Thyroid gland (tissue), 4 donors: ENCODE measurements at regions not wholly inside any gene's neighbourhood (a gene's known extent, or its start where the extent isn't known, plus 50 kb on each side); places are given as distances from the start of the nearest gene placed in this dataset.

Experiments
- POLR2A ChIP-seq, 2 donors: fragments of 450-650 bp; IDR thresholded peaks; one replicate each; pipeline ENCODE4 v1.6.1; 2017; ENCODE audit warnings: antibody characterized with exemption in 2 of 2, mild to moderate bottlenecking in 2 of 2, moderate library complexity in 1 of 2
- TF ChIP-seq, protein P1 (sequence below), 6 experiments: fragments of 200-600 bp in 3 of 6; fragments of 450-650 bp in 3 of 6; sonication (generic) in 3 of 6; IDR thresholded peaks; one replicate each; pipeline ENCODE4 v1.5.1; 2016 to 2019; ENCODE audit warnings: antibody characterized with exemption in 6 of 6, mild to moderate bottlenecking in 2 of 6, inconsistent platforms in 1 of 6, moderate library complexity in 1 of 6

DNA sequence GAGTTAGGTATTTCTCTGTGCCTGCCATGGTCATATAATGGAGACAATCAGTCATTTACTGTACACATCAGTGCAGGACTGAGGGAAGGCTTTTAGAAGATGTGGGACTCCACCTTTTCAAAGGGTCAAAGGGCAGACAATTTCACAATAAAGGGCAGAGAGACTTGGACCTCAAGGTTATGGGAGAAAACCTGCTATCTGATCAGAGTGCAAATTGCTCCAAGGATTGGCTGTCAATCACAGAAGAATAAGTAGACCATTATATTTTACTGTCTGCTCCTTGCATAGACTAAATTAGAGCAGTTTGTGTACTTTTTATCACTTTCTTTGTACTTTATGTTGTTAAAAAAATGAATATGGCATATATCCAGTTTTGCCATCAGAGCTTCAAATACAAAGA lies 314.9 kb upstream of the ATP11B start:
- TF ChIP-seq POLR2A (IDR thresholded peaks at IDR 0.05) = no peak
- TF ChIP-seq, protein P1, sequence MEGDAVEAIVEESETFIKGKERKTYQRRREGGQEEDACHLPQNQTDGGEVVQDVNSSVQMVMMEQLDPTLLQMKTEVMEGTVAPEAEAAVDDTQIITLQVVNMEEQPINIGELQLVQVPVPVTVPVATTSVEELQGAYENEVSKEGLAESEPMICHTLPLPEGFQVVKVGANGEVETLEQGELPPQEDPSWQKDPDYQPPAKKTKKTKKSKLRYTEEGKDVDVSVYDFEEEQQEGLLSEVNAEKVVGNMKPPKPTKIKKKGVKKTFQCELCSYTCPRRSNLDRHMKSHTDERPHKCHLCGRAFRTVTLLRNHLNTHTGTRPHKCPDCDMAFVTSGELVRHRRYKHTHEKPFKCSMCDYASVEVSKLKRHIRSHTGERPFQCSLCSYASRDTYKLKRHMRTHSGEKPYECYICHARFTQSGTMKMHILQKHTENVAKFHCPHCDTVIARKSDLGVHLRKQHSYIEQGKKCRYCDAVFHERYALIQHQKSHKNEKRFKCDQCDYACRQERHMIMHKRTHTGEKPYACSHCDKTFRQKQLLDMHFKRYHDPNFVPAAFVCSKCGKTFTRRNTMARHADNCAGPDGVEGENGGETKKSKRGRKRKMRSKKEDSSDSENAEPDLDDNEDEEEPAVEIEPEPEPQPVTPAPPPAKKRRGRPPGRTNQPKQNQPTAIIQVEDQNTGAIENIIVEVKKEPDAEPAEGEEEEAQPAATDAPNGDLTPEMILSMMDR (IDR thresholded peaks at IDR 0.05) = no peak
